ENCODE measurements at regions not wholly inside any gene's neighbourhood (a gene's known extent, or its start where the extent isn't known, plus 50 kb on each side); places are given as distances from the start of the nearest gene placed in this dataset.

DNA sequence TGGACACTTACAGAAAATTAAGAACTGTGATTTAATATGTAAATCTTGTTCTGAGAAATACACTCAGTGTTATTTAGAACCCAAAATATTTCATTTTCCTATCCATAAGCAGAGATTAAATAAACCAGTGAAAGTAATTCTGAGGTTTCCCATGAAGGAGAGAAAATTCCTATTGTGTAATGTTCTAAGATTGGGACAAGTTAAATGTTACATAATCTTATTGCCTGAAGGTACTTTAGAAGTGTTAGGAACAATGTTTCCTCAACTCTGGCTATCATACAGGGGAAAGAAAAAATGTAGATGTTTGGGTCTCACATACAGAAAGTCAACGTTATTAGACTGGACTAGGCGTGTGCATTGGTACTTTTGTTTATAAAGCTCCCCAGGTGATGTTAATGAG lies 281.9 kb upstream of the SYT10 start:
- intact Hi-C loops (cut with micrococcal nuclease): no loop called here
- H4K20me1 ChIP-seq (ENCODE audit: low read length): no peaks in the 10 kb centered on the region
- H2AFZ ChIP-seq (ENCODE audit: low read length): no peak overlapping the region
- no TSS peak for BruUV-seq (replicated peaks)
- CTCF ChIA-PET: no interaction called here
- no peaks in the 10 kb centered on the region for H3K36me3 ChIP-seq (ENCODE audit: low read depth, low read length)
- H3K4me1 ChIP-seq (ENCODE audit: insufficient read depth, low read length): no peaks in the 10 kb centered on the region
- no peak overlapping the region for H3K4me3 ChIP-seq (ENCODE audit: low read length)
- POLR2A ChIA-PET (ENCODE audit: unreplicated experiment): no interaction called here
- no peaks in the 10 kb centered on the region for H3K27me3 ChIP-seq (ENCODE audit: low read length)
- H3F3A ChIP-seq (ENCODE audit: low read length, unreplicated experiment): no peaks in the 10 kb centered on the region
- no peaks in the 10 kb centered on the region for H3K9me3 ChIP-seq (ENCODE audit: low read length)
- TF ChIP-seq EZH2 (IDR thresholded peaks at IDR 0.05; ENCODE audit: low read length, unreplicated experiment) (no peak), EZH2phosphoT487 (IDR thresholded peaks at IDR 0.05; ENCODE audit: borderline replicate concordance, low read length) (no peak)
- TF ChIP-seq, protein P1, sequence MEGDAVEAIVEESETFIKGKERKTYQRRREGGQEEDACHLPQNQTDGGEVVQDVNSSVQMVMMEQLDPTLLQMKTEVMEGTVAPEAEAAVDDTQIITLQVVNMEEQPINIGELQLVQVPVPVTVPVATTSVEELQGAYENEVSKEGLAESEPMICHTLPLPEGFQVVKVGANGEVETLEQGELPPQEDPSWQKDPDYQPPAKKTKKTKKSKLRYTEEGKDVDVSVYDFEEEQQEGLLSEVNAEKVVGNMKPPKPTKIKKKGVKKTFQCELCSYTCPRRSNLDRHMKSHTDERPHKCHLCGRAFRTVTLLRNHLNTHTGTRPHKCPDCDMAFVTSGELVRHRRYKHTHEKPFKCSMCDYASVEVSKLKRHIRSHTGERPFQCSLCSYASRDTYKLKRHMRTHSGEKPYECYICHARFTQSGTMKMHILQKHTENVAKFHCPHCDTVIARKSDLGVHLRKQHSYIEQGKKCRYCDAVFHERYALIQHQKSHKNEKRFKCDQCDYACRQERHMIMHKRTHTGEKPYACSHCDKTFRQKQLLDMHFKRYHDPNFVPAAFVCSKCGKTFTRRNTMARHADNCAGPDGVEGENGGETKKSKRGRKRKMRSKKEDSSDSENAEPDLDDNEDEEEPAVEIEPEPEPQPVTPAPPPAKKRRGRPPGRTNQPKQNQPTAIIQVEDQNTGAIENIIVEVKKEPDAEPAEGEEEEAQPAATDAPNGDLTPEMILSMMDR (conservative IDR thresholded peaks at IDR 0.05; ENCODE audit: low read depth, low read length): no peak
- no peaks in the 10 kb centered on the region for H3K79me2 ChIP-seq (ENCODE audit: low read length)
- no peak for ATAC-seq
- no peak overlapping the region for H3K4me2 ChIP-seq (ENCODE audit: low read length)
- H3K9ac ChIP-seq (ENCODE audit: low read length): no peak overlapping the region
- no peak for DNase-seq
- H3K9me2 ChIP-seq (replicated peaks; ENCODE audit: low read length): no peaks in the 10 kb centered on the region
- H3K27ac ChIP-seq (ENCODE audit: low read length): no peak overlapping the region

DNA sequence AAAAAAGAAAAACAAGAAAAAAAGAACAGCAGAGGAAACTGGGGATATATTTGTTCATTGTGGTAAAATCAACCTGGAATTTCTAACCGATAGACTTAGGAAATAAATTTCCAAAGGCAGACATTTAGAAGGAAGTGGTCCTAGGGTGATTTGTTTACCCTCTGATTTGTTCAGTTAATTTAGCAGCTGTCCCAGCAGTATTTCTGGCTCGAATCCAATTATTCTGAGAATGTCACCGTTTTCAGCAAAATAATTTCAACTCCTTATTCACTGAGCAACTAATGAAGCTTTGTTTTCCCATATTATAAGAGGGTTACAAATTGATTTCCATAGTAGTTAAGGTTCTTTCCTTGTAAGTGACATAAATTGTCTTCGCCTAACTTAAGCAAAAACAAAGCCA lies 285.2 kb upstream of the SYT10 start:
- Histone ChIP-seq H3F3A (ENCODE audit: low read length, unreplicated experiment) (no peaks in the 10 kb centered on the region), H4K20me1 (ENCODE audit: low read length) (no peaks in the 10 kb centered on the region), H3K36me3 (ENCODE audit: low read depth, low read length) (no peaks in the 10 kb centered on the region), H3K27me3 (ENCODE audit: low read length) (no peaks in the 10 kb centered on the region), H3K9me3 (ENCODE audit: low read length) (no peaks in the 10 kb centered on the region), H3K4me2 (ENCODE audit: low read length) (no peak overlapping the region), H3K4me3 (ENCODE audit: low read length) (no peak overlapping the region), H3K79me2 (ENCODE audit: low read length) (no peaks in the 10 kb centered on the region), H3K4me1 (ENCODE audit: insufficient read depth, low read length) (no peaks in the 10 kb centered on the region), H3K9me2 (replicated peaks; ENCODE audit: low read length) (no peaks in the 10 kb centered on the region), H2AFZ (ENCODE audit: low read length) (no peak overlapping the region), H3K27ac (ENCODE audit: low read length) (no peak overlapping the region), H3K9ac (ENCODE audit: low read length) (no peak overlapping the region)
- DNase-seq: no peak
- ChIA-PET CTCF (no interaction called here), POLR2A (ENCODE audit: unreplicated experiment) (no interaction called here)
- no peak for ATAC-seq
- intact Hi-C loops (cut with micrococcal nuclease): no loop called here
- no peak for TF ChIP-seq EZH2 (IDR thresholded peaks at IDR 0.05; ENCODE audit: low read length, unreplicated experiment)
- TF ChIP-seq, protein P1 (conservative IDR thresholded peaks at IDR 0.05; ENCODE audit: low read depth, low read length): no peak
- TF ChIP-seq EZH2phosphoT487 (IDR thresholded peaks at IDR 0.05; ENCODE audit: borderline replicate concordance, low read length): no peak
- no TSS peak for BruUV-seq (replicated peaks)

DNA sequence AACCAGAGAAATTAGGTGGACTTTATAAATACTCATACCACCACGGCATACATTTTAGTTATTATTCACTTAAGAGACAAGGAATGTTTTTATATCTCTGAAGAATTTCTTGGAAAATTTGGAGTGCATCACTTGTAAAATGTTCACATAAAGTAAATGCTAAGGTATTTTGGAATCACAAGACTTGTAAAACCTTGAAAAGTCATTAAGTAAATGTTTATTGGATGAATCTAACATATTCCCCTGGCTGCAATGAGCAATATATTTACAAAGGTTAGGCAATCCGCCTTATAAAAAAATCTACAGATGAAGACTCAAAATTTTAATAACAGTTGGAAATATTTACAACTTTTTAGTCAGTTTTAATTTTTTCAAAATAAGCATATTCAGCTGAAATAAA lies 287.4 kb upstream of the ALG10 start:
- Histone ChIP-seq H3K79me2 (ENCODE audit: low read length) (no peaks in the 10 kb centered on the region), H3K36me3 (ENCODE audit: low read depth, low read length) (no peaks in the 10 kb centered on the region), H3K9me3 (ENCODE audit: low read length) (no peaks in the 10 kb centered on the region), H3F3A (ENCODE audit: low read length, unreplicated experiment) (no peaks in the 10 kb centered on the region), H3K9ac (ENCODE audit: low read length) (no peak overlapping the region), H3K27ac (ENCODE audit: low read length) (peak overlapping the region; percentile 52), H2AFZ (ENCODE audit: low read length) (no peak overlapping the region), H3K4me1 (ENCODE audit: insufficient read depth, low read length) (peaks cover 15% of the 10 kb centered on the region), H3K4me2 (ENCODE audit: low read length) (0 out of 2 replicates have a peak overlapping the region, but pooled peaks have one; percentile 34), H3K9me2 (replicated peaks; ENCODE audit: low read length) (no peaks in the 10 kb centered on the region), H3K4me3 (ENCODE audit: low read length) (no peak overlapping the region), H3K27me3 (ENCODE audit: low read length) (no peaks in the 10 kb centered on the region), H4K20me1 (ENCODE audit: low read length) (no peaks in the 10 kb centered on the region)
- peak; percentile 77 for DNase-seq
- no TSS peak for BruUV-seq (replicated peaks)
- TF ChIP-seq EZH2phosphoT487 (IDR thresholded peaks at IDR 0.05; ENCODE audit: borderline replicate concordance, low read length): no peak
- TF ChIP-seq, protein P1 (conservative IDR thresholded peaks at IDR 0.05; ENCODE audit: low read depth, low read length): no peak
- no peak for TF ChIP-seq EZH2 (IDR thresholded peaks at IDR 0.05; ENCODE audit: low read length, unreplicated experiment)
- peak; percentile 66 for ATAC-seq
- intact Hi-C loops (cut with micrococcal nuclease): no loop called here
- POLR2A ChIA-PET (ENCODE audit: unreplicated experiment): no interaction called here
- CTCF ChIA-PET: no interaction called here

Measured in PC-3 (cell line).